ENCODE measurements at regions not wholly inside any gene's neighbourhood (a gene's known extent, or its start where the extent isn't known, plus 50 kb on each side); places are given as distances from the start of the nearest gene placed in this dataset.

- Histone ChIP-seq H3K4me3 (ENCODE audit: low read depth, low read length) (no peak overlapping the region), H3K36me3 (ENCODE audit: control insufficient read depth, insufficient read depth, low read length) (no peaks in the 10 kb centered on the region), H3K27me3 (ENCODE audit: control insufficient read depth, insufficient read depth, low read length) (no peaks in the 10 kb centered on the region)
- DNase-seq (ENCODE audit: low read depth) (no peak), FAIRE-seq (no peak)
- no peak for TF ChIP-seq CTCF (IDR thresholded peaks at IDR 0.05; ENCODE audit: insufficient read depth, low read length, severe bottlenecking)
Observed at GRCh38 chr3:135310317-135310716, 515.3 kb downstream of the EPHB1 start.

DNA sequence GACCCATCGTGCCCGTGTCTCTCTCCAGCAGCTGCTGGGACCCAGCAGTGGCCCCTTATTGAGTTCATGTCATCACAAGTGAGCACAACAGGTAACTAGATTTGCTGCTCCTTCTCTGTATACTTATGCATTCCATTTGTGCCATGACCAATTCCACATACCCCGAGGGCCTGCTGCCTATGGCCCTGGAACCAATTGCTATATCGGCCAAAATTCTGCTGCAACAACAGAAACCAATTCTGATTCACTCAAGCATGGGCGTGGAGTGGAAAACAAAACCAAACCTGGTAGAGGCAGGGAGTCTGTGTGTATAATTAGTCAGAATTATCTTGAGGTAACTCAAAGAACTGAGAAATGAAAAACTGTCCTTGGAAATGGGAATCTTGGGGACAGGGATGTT, 516.6 kb downstream of the EPHB1 start:
- Histone ChIP-seq H3K36me3 (ENCODE audit: control insufficient read depth, insufficient read depth, low read length) (no peaks in the 10 kb centered on the region), H3K27me3 (ENCODE audit: control insufficient read depth, insufficient read depth, low read length) (no peaks in the 10 kb centered on the region), H3K4me3 (ENCODE audit: low read depth, low read length) (no peak overlapping the region)
- TF ChIP-seq CTCF (IDR thresholded peaks at IDR 0.05; ENCODE audit: insufficient read depth, low read length, severe bottlenecking), result no peak
- peak; percentile 31 for DNase-seq (ENCODE audit: low read depth)
- no peak for FAIRE-seq

GRCh38 chr3:135314237-135314636, 519.2 kb downstream of the EPHB1 start:
- Histone ChIP-seq H3K4me3 (ENCODE audit: low read depth, low read length) (no peak overlapping the region), H3K36me3 (ENCODE audit: control insufficient read depth, insufficient read depth, low read length) (no peaks in the 10 kb centered on the region), H3K27me3 (ENCODE audit: control insufficient read depth, insufficient read depth, low read length) (no peaks in the 10 kb centered on the region)
- no peak for FAIRE-seq
- DNase-seq (ENCODE audit: low read depth), result no peak
- TF ChIP-seq CTCF (IDR thresholded peaks at IDR 0.05; ENCODE audit: insufficient read depth, low read length, severe bottlenecking), result no peak

GRCh38 chr3:135324301-135324700, 529.2 kb downstream of the EPHB1 start:
- TF ChIP-seq CTCF (IDR thresholded peaks at IDR 0.05; ENCODE audit: insufficient read depth, low read length, severe bottlenecking), result no peak
- no peak overlapping the region for H3K4me3 ChIP-seq (ENCODE audit: low read depth, low read length)
- FAIRE-seq (no peak), DNase-seq (ENCODE audit: low read depth) (no peak)
- H3K27me3 ChIP-seq (ENCODE audit: control insufficient read depth, insufficient read depth, low read length), result no peaks in the 10 kb centered on the region
- H3K36me3 ChIP-seq (ENCODE audit: control insufficient read depth, insufficient read depth, low read length), result no peaks in the 10 kb centered on the region

- Histone ChIP-seq H3K36me3 (ENCODE audit: control insufficient read depth, insufficient read depth, low read length) (no peaks in the 10 kb centered on the region), H3K4me3 (ENCODE audit: low read depth, low read length) (no peak overlapping the region), H3K27me3 (ENCODE audit: control insufficient read depth, insufficient read depth, low read length) (no peaks in the 10 kb centered on the region)
- no peak for TF ChIP-seq CTCF (IDR thresholded peaks at IDR 0.05; ENCODE audit: insufficient read depth, low read length, severe bottlenecking)
- DNase-seq (ENCODE audit: low read depth) (peak; percentile 15), FAIRE-seq (no peak)
Observed at GRCh38 chr3:135325096-135325495, 530.0 kb downstream of the EPHB1 start.

- FAIRE-seq, result no peak
- TF ChIP-seq CTCF (IDR thresholded peaks at IDR 0.05; ENCODE audit: insufficient read depth, low read length, severe bottlenecking), result no peak
Observed at GRCh38 chr3:135325726-135326235, 530.7 kb downstream of the EPHB1 start.

More at GRCh38 chr3:135325726-135326235, 530.7 kb downstream of the EPHB1 start:
- Histone ChIP-seq H3K36me3 (ENCODE audit: control insufficient read depth, insufficient read depth, low read length) (no peaks in the 10 kb centered on the region), H3K4me3 (ENCODE audit: low read depth, low read length) (no peak overlapping the region), H3K27me3 (ENCODE audit: control insufficient read depth, insufficient read depth, low read length) (no peaks in the 10 kb centered on the region)
- DNase-seq (ENCODE audit: low read depth), result no peak
